ENCODE measurements at regions not wholly inside any gene's neighbourhood (a gene's known extent, or its start where the extent isn't known, plus 50 kb on each side); places are given as distances from the start of the nearest gene placed in this dataset.

- Histone ChIP-seq H2AFZ (ENCODE audit: low read depth, low read length) (no peak overlapping the region), H3K36me3 (ENCODE audit: insufficient read depth, low read length) (no peaks in the 10 kb centered on the region), H3K79me2 (replicated peaks; ENCODE audit: insufficient read depth, low read length) (no peaks in the 10 kb centered on the region), H3K27me3 (ENCODE audit: insufficient read depth, low read depth, low read length) (no peaks in the 10 kb centered on the region), H4K20me1 (ENCODE audit: insufficient read depth) (no peaks in the 10 kb centered on the region), H3F3A (ENCODE audit: insufficient read depth, low read length, poor library complexity, severe bottlenecking) (no peaks in the 10 kb centered on the region), H3K9ac (ENCODE audit: low read length) (no peak overlapping the region), H3K9me2 (ENCODE audit: insufficient read depth, low read length) (no peaks in the 10 kb centered on the region), H3K4me3 (ENCODE audit: low read length) (no peak overlapping the region), H3K4me2 (ENCODE audit: low read length) (no peak overlapping the region), H3K9me3 (ENCODE audit: low read length) (no peaks in the 10 kb centered on the region), H3K27ac (ENCODE audit: low read length) (no peak overlapping the region)
- no peak for TF ChIP-seq RAD21 (conservative IDR thresholded peaks at IDR 0.05)
- TF ChIP-seq EP300 (conservative IDR thresholded peaks at IDR 0.05; ENCODE audit: poor library complexity, severe bottlenecking) = no peak
- no peak for TF ChIP-seq MXI1 (conservative IDR thresholded peaks at IDR 0.05; ENCODE audit: poor library complexity, severe bottlenecking)
- no peak for TF ChIP-seq EZH2 (IDR thresholded peaks at IDR 0.05; ENCODE audit: borderline replicate concordance, insufficient read depth, low read length, poor library complexity, severe bottlenecking)
- no peak for TF ChIP-seq POLR2AphosphoS5 (IDR thresholded peaks at IDR 0.05)
- TF ChIP-seq TAF1 (IDR thresholded peaks at IDR 0.05; ENCODE audit: low read depth) = no peak
- no peak for TF ChIP-seq SMC3 (conservative IDR thresholded peaks at IDR 0.05; ENCODE audit: poor library complexity)
- TF ChIP-seq REST (IDR thresholded peaks at IDR 0.05; ENCODE audit: borderline replicate concordance) = no peak
- TF ChIP-seq CTCF (IDR thresholded peaks at IDR 0.05; ENCODE audit: poor library complexity, severe bottlenecking) = no peak
These were observed 146.1 kb upstream of the ADGRL2 start for GRCh38 chr1:81654657-81655056.

GRCh38 chr1:81654147-81654546 is 146.6 kb upstream of the ADGRL2 start:
- Histone ChIP-seq H3K9me2 (ENCODE audit: insufficient read depth, low read length) (no peaks in the 10 kb centered on the region), H3K9me3 (ENCODE audit: low read length) (no peaks in the 10 kb centered on the region), H4K20me1 (ENCODE audit: insufficient read depth) (no peaks in the 10 kb centered on the region), H3K79me2 (replicated peaks; ENCODE audit: insufficient read depth, low read length) (no peaks in the 10 kb centered on the region), H3K27me3 (ENCODE audit: insufficient read depth, low read depth, low read length) (no peaks in the 10 kb centered on the region), H3K4me2 (ENCODE audit: low read length) (no peak overlapping the region), H2AFZ (ENCODE audit: low read depth, low read length) (no peak overlapping the region), H3F3A (ENCODE audit: insufficient read depth, low read length, poor library complexity, severe bottlenecking) (no peaks in the 10 kb centered on the region), H3K36me3 (ENCODE audit: insufficient read depth, low read length) (no peaks in the 10 kb centered on the region), H3K9ac (ENCODE audit: low read length) (no peak overlapping the region), H3K4me3 (ENCODE audit: low read length) (no peak overlapping the region), H3K27ac (ENCODE audit: low read length) (no peak overlapping the region)
- TF ChIP-seq SMC3 (conservative IDR thresholded peaks at IDR 0.05; ENCODE audit: poor library complexity) (no peak), CTCF (IDR thresholded peaks at IDR 0.05; ENCODE audit: poor library complexity, severe bottlenecking) (no peak), EP300 (conservative IDR thresholded peaks at IDR 0.05; ENCODE audit: poor library complexity, severe bottlenecking) (no peak), REST (IDR thresholded peaks at IDR 0.05; ENCODE audit: borderline replicate concordance) (no peak), MXI1 (conservative IDR thresholded peaks at IDR 0.05; ENCODE audit: poor library complexity, severe bottlenecking) (no peak), TAF1 (IDR thresholded peaks at IDR 0.05; ENCODE audit: low read depth) (no peak)

Data from neural cell (in vitro differentiated cells).